Calu3 (cell line): ENCODE measurements at regions not wholly inside any gene's neighbourhood (a gene's known extent, or its start where the extent isn't known, plus 50 kb on each side); places are given as distances from the start of the nearest gene placed in this dataset.

Experiments used
- BruUV-seq: library from RNA; stranded (reverse); fragments of 400-500 nt; replicated peaks from 2 replicates; lab custom pipeline; 2021; lab: Mats Ljungman, UMichigan
- CTCF ChIA-PET: fragments of 300-600 bp; sonication (Branson Sonifier 250); formaldehyde crosslinking; loops from one replicate; lab custom pipeline; 2022; ENCODE audit warnings: antibody characterized with exemption; lab: Charles Lee
- DNase-seq: peaks from one replicate; pipeline ENCODE4 v3.0.0; 2022
- H3K27ac Mint-ChIP-seq: one replicate; pipeline ENCODE4 v1.8.0; 2022; ENCODE audit warnings: mixed read lengths; ENCODE audit not compliant: unreplicated experiment
- H3K27me3 Mint-ChIP-seq: one replicate; pipeline ENCODE4 v1.8.0; 2022; ENCODE audit warnings: mixed read lengths; ENCODE audit not compliant: unreplicated experiment
- H3K36me3 Mint-ChIP-seq: one replicate; pipeline ENCODE4 v1.8.0; 2022; ENCODE audit warnings: mild to moderate bottlenecking, moderate library complexity, mixed read lengths; ENCODE audit not compliant: insufficient read depth, unreplicated experiment
- H3K4me1 Mint-ChIP-seq: one replicate; pipeline ENCODE4 v1.8.0; 2022; ENCODE audit warnings: mild to moderate bottlenecking, low read depth, mixed read lengths; ENCODE audit not compliant: unreplicated experiment
- H3K4me3 Mint-ChIP-seq: one replicate; pipeline ENCODE4 v1.8.0; 2022; ENCODE audit warnings: mild to moderate bottlenecking, low read depth, moderate library complexity, mixed read lengths; ENCODE audit not compliant: unreplicated experiment
- H3K9me3 Mint-ChIP-seq: one replicate; pipeline ENCODE4 v1.8.0; 2022; ENCODE audit warnings: low read depth, mixed read lengths; ENCODE audit not compliant: unreplicated experiment
- intact Hi-C: fragments of 100-400 bp; cut with micrococcal nuclease; formaldehyde crosslinking; loops from one replicate; pipeline ENCODE4 v1.10.0; 2022; ENCODE audit not compliant: unreplicated experiment
- TF ChIP-seq, protein P1 (sequence below): fragments of 200-600 bp; IDR thresholded peaks from one replicate; pipeline ENCODE4 v1.8.0; 2022; ENCODE audit warnings: antibody characterized with exemption; ENCODE audit not compliant: unreplicated experiment

DNA sequence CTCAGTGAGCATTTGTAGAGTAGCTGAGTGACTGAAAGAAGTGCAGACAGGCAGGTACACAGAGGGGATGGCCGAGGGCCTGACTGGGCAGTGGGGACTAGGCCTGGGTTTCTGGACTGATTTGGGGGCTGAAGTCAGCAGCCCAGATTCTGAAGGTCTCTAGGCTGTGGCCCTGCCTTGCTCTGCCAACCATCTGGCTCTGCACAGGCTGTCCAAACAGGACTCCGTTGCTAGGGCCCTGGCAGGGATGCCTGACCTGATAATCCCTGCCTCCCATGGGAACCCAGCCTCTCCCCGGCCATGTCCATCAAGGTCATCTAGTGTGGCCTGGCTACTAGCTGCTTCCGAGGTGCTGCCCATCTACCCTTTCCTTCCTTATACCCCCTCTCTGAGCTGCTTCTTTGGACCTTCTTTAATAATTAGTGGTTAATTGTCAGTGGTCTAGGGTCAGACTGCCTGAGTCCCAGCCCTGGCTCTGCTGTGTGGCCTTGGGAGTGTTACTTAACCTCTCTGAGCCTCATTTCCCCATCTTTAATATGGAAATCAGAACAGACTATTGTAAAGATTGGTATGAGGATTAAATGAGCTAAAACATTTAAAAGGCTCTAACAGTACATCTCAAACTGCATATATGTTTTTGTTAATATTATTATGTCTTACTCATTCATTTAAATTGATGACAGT lies 137.9 kb downstream of the VEGFA start:
- CTCF ChIA-PET: interaction anchor here (0.8 to 1.2 kb wide), 3 partner anchors 9 to 18 kb away, joined by 3 to 7 read pairs (median 4); no protein-coding TSS in a partner anchor
- Mint-ChIP-seq H3K4me1 (peaks cover 47% of the 10 kb centered on the region), H3K27me3 (no peaks in the 10 kb centered on the region), H3K4me3 (no peak overlapping the region), H3K9me3 (peaks cover 3% of the 10 kb centered on the region), H3K36me3 (peaks cover 22% of the 10 kb centered on the region), H3K27ac (peak overlapping the region; percentile 59)
- TF ChIP-seq, protein P1, sequence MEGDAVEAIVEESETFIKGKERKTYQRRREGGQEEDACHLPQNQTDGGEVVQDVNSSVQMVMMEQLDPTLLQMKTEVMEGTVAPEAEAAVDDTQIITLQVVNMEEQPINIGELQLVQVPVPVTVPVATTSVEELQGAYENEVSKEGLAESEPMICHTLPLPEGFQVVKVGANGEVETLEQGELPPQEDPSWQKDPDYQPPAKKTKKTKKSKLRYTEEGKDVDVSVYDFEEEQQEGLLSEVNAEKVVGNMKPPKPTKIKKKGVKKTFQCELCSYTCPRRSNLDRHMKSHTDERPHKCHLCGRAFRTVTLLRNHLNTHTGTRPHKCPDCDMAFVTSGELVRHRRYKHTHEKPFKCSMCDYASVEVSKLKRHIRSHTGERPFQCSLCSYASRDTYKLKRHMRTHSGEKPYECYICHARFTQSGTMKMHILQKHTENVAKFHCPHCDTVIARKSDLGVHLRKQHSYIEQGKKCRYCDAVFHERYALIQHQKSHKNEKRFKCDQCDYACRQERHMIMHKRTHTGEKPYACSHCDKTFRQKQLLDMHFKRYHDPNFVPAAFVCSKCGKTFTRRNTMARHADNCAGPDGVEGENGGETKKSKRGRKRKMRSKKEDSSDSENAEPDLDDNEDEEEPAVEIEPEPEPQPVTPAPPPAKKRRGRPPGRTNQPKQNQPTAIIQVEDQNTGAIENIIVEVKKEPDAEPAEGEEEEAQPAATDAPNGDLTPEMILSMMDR: no peak
- BruUV-seq: no TSS peak
- intact Hi-C loops: no loop called here
- DNase-seq: no peak

DNA sequence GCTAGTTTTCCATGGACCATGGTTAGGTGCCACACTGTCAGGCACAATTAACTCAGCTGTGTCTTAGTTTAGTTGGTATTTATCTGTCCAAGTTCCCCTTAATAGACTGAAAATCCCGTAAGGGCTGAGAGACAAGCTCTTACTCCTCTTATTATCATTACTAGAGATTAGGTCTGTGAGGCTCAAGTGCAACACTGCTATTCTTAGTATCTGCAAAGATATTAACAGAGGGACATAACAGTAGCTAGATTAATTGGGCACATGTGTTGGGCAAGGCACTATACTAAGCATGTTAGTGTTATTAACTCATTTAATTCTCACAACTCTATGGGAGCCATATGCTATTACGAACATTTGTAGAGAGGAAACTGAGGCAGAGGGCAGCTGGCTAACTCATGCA lies 137.3 kb downstream of the VEGFA start:
- DNase-seq: no peak
- H3K27ac Mint-ChIP-seq: peak overlapping the region; percentile 59
- H3K27me3 Mint-ChIP-seq: no peaks in the 10 kb centered on the region
- no peak overlapping the region for H3K4me3 Mint-ChIP-seq
- TF ChIP-seq, protein P1: no peak
- peaks cover 41% of the 10 kb centered on the region for H3K4me1 Mint-ChIP-seq
- H3K36me3 Mint-ChIP-seq: peaks cover 17% of the 10 kb centered on the region
- H3K9me3 Mint-ChIP-seq: peaks cover 3% of the 10 kb centered on the region
- intact Hi-C loops: no loop called here
- BruUV-seq: no TSS peak
- CTCF ChIA-PET: interaction anchor here (0.8 to 1.2 kb wide), 3 partner anchors 8 to 19 kb away, joined by 3 to 7 read pairs (median 4); no protein-coding TSS in a partner anchor

DNA sequence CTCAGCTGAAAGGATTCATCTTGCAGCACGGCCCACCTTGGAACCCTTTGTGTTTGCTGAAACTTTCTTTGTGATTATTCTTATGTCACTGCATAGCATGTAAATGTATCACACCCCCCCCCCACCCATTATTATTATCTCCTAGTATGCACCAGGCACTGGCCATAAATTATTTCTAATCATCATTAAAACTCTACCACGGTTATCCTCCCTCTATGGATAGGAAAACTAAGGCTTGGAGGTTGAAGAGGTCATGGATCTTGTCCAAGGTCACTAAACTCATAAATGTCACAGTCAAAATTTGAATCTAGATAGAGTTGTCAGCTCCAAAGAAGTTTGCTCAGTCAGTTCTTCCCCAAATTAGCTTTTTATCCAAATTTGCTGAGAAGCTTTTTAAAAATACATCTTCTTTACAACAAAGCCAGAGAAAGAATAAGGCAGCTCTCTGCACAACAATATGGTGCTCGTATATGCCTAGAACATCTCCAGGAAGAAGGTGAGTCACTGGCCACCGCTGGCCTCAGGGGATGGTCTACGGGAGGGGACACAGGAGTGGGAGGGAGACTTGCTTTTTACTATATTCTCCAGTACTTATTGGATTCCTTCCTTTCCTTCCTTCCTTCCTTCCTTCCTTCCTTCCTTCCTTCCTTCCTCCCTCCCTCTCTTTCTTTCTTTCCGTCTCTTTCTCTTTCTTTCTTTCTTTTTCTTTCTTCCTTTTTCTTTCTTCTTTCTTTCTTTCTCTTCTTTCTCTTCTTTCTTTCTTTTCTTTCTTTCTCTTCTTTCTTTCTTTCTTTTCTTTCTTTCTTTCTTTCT lies 134.5 kb downstream of the VEGFA start:
- Mint-ChIP-seq H3K4me3 (no peak overlapping the region), H3K4me1 (peaks cover 13% of the 10 kb centered on the region), H3K9me3 (peaks cover 3% of the 10 kb centered on the region), H3K36me3 (no peaks in the 10 kb centered on the region), H3K27me3 (no peaks in the 10 kb centered on the region), H3K27ac (no peak overlapping the region)
- no TSS peak for BruUV-seq
- intact Hi-C loops: no loop called here
- DNase-seq: no peak
- TF ChIP-seq, protein P1: no peak
- CTCF ChIA-PET: interaction anchor here (0.7 kb wide), 1 partner anchor 186 kb away, joined by 5 read pairs; no protein-coding TSS in a partner anchor

- peaks cover 3% of the 10 kb centered on the region for H3K9me3 Mint-ChIP-seq
- H3K4me3 Mint-ChIP-seq: no peak overlapping the region
- H3K36me3 Mint-ChIP-seq: no peaks in the 10 kb centered on the region
- no peak overlapping the region for H3K27ac Mint-ChIP-seq
- peaks cover 10% of the 10 kb centered on the region for H3K4me1 Mint-ChIP-seq
- TF ChIP-seq, protein P1: no peak
- H3K27me3 Mint-ChIP-seq: no peaks in the 10 kb centered on the region
- DNase-seq: no peak
- CTCF ChIA-PET: interaction anchor here (0.7 kb wide), 1 partner anchor 187 kb away, joined by 5 read pairs; no protein-coding TSS in a partner anchor
- intact Hi-C loops: no loop called here
- no TSS peak for BruUV-seq
These were observed 133.8 kb downstream of the VEGFA start for GRCh38 chr6:43903739-43904290.
